WERI-Rb-1 (cell line): ENCODE measurements at regions not wholly inside any gene's neighbourhood (a gene's known extent, or its start where the extent isn't known, plus 50 kb on each side); places are given as distances from the start of the nearest gene placed in this dataset.

Experiments
- DNase-seq: peaks from one replicate; pipeline ENCODE4 v3.0.0-alpha.2; 2020
- H3K27ac ChIP-seq: fragments of 250-450 bp; sonication (Bioruptor Pico); 2 replicates; pipeline ENCODE4 v1.5.1; 2020; ENCODE audit warnings: mild to moderate bottlenecking, moderate library complexity
- H3K27me3 ChIP-seq: fragments of 250-450 bp; sonication (Bioruptor Pico); 2 replicates; pipeline ENCODE4 v1.5.1; 2021; ENCODE audit warnings: mild to moderate bottlenecking, low read depth, moderate library complexity; ENCODE audit not compliant: insufficient read depth, severe bottlenecking
- H3K36me3 ChIP-seq: fragments of 250-450 bp; sonication (Bioruptor Pico); 2 replicates; pipeline ENCODE4 v1.5.1; 2020; ENCODE audit warnings: mild to moderate bottlenecking, moderate library complexity
- H3K4me3 ChIP-seq: 2 replicates; pipeline ENCODE4 v1.5.1; 2011; ENCODE audit warnings: low read depth, mild to moderate bottlenecking, control low read depth, low read length
- H3K9me3 ChIP-seq: fragments of 250-450 bp; sonication (Bioruptor Pico); 2 replicates; pipeline ENCODE4 v1.5.1; 2021; ENCODE audit warnings: mild to moderate bottlenecking, moderate library complexity; ENCODE audit not compliant: severe bottlenecking
- TF ChIP-seq, protein P1 (sequence below): IDR thresholded peaks from 2 replicates; pipeline ENCODE4 v1.5.1; 2011; ENCODE audit warnings: low read depth, mild to moderate bottlenecking, control low read depth, inconsistent platforms, low read length

GRCh38 chr1:162985816-162986435 is 83.2 kb upstream of the RGS4 start:
- H3K36me3 ChIP-seq = no peaks in the 10 kb centered on the region
- no peaks in the 10 kb centered on the region for H3K27me3 ChIP-seq
- H3K4me3 ChIP-seq = no peak overlapping the region
- no peak overlapping the region for H3K27ac ChIP-seq
- no peaks in the 10 kb centered on the region for H3K9me3 ChIP-seq
- no peak for DNase-seq
- TF ChIP-seq, protein P1, sequence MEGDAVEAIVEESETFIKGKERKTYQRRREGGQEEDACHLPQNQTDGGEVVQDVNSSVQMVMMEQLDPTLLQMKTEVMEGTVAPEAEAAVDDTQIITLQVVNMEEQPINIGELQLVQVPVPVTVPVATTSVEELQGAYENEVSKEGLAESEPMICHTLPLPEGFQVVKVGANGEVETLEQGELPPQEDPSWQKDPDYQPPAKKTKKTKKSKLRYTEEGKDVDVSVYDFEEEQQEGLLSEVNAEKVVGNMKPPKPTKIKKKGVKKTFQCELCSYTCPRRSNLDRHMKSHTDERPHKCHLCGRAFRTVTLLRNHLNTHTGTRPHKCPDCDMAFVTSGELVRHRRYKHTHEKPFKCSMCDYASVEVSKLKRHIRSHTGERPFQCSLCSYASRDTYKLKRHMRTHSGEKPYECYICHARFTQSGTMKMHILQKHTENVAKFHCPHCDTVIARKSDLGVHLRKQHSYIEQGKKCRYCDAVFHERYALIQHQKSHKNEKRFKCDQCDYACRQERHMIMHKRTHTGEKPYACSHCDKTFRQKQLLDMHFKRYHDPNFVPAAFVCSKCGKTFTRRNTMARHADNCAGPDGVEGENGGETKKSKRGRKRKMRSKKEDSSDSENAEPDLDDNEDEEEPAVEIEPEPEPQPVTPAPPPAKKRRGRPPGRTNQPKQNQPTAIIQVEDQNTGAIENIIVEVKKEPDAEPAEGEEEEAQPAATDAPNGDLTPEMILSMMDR = no peak

DNA sequence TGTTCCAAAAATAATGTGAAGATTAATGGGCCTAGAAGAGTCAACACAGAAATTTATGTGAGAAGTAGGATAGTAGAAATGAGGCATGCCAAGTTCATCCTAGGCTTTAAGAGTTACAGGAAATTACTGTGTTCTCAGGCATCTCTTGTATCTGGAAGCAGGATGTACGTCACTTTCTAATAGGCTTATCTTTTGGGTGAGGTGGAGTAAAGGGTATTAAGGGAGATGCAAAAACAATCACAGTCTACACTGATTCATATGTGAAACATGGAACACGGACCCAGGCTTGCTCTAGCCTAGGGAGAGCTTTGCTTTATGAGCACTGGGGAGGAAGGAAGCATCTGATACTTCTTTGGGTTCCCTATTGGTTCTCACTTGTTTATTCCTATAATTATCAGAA is 84.5 kb upstream of the RGS4 start:
- H3K36me3 ChIP-seq = no peaks in the 10 kb centered on the region
- no peaks in the 10 kb centered on the region for H3K27me3 ChIP-seq
- H3K9me3 ChIP-seq = no peaks in the 10 kb centered on the region
- TF ChIP-seq, protein P1 = no peak
- no peak overlapping the region for H3K4me3 ChIP-seq
- no peak for DNase-seq
- no peak overlapping the region for H3K27ac ChIP-seq

DNA sequence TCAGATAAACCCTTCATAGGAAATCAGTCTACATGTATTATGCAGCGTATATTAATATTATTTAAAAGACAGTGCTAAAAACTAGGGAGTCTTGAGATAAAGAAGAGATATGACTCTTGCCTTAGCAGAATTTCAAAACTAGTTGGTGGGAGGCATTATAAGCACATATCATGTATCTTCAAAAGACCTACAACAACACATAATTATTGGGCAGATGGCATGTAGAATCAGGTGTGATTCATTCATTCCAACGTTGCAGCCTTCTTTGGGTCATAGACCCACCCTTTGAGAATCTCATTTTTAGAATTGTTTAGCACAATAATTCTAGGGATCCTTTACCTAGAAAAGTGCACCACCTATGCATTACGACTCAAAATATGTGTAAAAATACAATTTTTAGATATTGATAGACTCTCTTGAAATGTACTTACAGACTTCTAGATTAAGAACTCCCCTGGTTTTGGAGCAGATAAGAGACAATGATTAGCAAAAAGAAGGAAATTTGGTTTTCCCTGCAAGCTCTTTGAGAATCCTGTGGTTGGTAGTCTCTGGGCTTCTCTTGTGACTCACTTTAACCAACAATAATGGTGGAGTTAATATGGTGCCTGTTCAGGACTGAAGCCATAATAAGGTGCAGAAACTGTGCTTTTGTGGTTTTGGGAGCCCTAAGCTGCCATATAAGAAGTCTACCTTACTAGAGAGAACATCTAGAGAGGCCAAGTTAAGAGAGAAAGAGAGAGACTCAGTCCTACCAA is 85.3 kb upstream of the RGS4 start:
- Histone ChIP-seq H3K4me3 (no peak overlapping the region), H3K36me3 (no peaks in the 10 kb centered on the region), H3K9me3 (no peaks in the 10 kb centered on the region), H3K27me3 (no peaks in the 10 kb centered on the region), H3K27ac (no peak overlapping the region)
- DNase-seq = no peak
- TF ChIP-seq, protein P1 = no peak

DNA sequence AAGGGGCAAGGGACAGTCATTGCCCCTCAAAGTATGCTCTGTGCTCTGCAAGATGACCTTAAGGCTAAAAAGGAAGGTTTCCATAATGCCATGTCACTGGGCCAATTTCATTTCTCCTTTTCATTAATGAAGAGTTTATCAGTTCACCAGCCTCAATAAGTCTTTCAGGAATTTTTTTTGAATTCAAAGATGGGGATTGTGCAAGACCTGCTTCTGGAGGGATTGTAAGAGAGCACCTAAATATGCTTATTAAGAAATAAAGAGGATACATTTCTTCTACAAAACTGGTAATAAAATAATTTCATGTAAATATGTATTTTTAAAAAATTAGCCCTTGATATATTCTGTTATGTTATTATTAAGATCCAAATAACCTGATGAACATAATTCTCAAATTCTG is 86.8 kb upstream of the RGS4 start:
- Histone ChIP-seq H3K4me3 (no peak overlapping the region), H3K27ac (no peak overlapping the region), H3K9me3 (no peaks in the 10 kb centered on the region), H3K27me3 (no peaks in the 10 kb centered on the region), H3K36me3 (no peaks in the 10 kb centered on the region)
- no peak for DNase-seq
- TF ChIP-seq, protein P1 = no peak

- no peak overlapping the region for H3K27ac ChIP-seq
- no peaks in the 10 kb centered on the region for H3K36me3 ChIP-seq
- TF ChIP-seq, protein P1 = no peak
- DNase-seq = peak; percentile 43
- H3K27me3 ChIP-seq = no peaks in the 10 kb centered on the region
- H3K9me3 ChIP-seq = peaks cover 7% of the 10 kb centered on the region
- H3K4me3 ChIP-seq = no peak overlapping the region
Measured at GRCh38 chr1:162977944-162978568, 91.1 kb upstream of the RGS4 start.
